Lower leg skin (tissue), 3 donors: ENCODE measurements at regions not wholly inside any gene's neighbourhood (a gene's known extent, or its start where the extent isn't known, plus 50 kb on each side); places are given as distances from the start of the nearest gene placed in this dataset.

Source experiments
- POLR2A ChIP-seq, 2 donors: fragments of 450-650 bp; IDR thresholded peaks; one replicate each; pipeline ENCODE4 v1.6.1; 2016 to 2017; ENCODE audit warnings: antibody characterized with exemption in 2 of 2, mild to moderate bottlenecking in 1 of 2, moderate library complexity in 1 of 2
- TF ChIP-seq, protein P1 (sequence below), 3 donors: fragments of 450-650 bp; IDR thresholded peaks; one replicate each; pipeline ENCODE4 v1.5.1; 2016; ENCODE audit warnings: antibody characterized with exemption in 3 of 3, mild to moderate bottlenecking in 3 of 3, moderate library complexity in 2 of 3

DNA sequence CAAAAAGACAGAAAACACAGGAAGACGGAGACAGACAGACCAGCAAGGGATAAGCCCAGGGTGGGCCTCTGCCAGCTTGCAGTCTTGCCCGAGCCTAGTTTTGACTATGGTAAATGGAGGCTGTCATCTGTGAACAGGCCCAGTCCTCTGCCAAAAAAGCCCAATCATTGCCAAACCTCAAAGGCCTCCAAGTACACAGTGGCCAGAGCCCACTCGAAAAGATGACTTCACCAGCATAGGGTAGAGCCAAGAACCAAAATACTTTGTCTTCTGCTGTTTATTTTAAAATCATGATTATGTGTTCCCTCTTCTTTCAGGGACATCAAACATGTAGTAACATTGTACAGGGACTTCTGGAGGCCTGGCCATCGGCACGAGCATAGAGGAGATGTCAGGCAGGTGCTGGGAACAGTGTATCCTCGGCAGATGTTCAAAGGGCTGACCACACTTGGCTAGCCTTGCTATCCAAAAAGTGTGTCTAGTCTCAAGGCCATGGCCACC is 66.0 kb downstream of the TTC32 start:
- TF ChIP-seq, protein P1, sequence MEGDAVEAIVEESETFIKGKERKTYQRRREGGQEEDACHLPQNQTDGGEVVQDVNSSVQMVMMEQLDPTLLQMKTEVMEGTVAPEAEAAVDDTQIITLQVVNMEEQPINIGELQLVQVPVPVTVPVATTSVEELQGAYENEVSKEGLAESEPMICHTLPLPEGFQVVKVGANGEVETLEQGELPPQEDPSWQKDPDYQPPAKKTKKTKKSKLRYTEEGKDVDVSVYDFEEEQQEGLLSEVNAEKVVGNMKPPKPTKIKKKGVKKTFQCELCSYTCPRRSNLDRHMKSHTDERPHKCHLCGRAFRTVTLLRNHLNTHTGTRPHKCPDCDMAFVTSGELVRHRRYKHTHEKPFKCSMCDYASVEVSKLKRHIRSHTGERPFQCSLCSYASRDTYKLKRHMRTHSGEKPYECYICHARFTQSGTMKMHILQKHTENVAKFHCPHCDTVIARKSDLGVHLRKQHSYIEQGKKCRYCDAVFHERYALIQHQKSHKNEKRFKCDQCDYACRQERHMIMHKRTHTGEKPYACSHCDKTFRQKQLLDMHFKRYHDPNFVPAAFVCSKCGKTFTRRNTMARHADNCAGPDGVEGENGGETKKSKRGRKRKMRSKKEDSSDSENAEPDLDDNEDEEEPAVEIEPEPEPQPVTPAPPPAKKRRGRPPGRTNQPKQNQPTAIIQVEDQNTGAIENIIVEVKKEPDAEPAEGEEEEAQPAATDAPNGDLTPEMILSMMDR (IDR thresholded peaks at IDR 0.05), result no peak
- no peak for TF ChIP-seq POLR2A (IDR thresholded peaks at IDR 0.05)
